Keratinocyte (primary cell): ENCODE measurements at regions not wholly inside any gene's neighbourhood (a gene's known extent, or its start where the extent isn't known, plus 50 kb on each side); places are given as distances from the start of the nearest gene placed in this dataset.

Experiments
- EZH2 ChIP-seq: IDR thresholded peaks from one replicate; pipeline ENCODE4 v1.6.1; 2012; ENCODE audit warnings: inconsistent platforms, mild to moderate bottlenecking, low read length, moderate library complexity
- TF ChIP-seq, protein P1 (sequence below), 3 experiments: IDR thresholded peaks in 1 of 3; conservative IDR thresholded peaks in 1 of 3; optimal IDR thresholded peaks in 1 of 3; 2 replicates in 2 of 3; 3 replicates in 1 of 3; pipeline versions ENCODE3 to v1.5.1; 2011; ENCODE audit warnings: low read length in 3 of 3, mild to moderate bottlenecking in 3 of 3, moderate library complexity in 2 of 3, control low read depth in 1 of 3, inconsistent platforms in 1 of 3; ENCODE audit not compliant: insufficient read depth in 2 of 3; ENCODE audit errors: extremely low read depth in 1 of 3

- TF ChIP-seq, protein P1, sequence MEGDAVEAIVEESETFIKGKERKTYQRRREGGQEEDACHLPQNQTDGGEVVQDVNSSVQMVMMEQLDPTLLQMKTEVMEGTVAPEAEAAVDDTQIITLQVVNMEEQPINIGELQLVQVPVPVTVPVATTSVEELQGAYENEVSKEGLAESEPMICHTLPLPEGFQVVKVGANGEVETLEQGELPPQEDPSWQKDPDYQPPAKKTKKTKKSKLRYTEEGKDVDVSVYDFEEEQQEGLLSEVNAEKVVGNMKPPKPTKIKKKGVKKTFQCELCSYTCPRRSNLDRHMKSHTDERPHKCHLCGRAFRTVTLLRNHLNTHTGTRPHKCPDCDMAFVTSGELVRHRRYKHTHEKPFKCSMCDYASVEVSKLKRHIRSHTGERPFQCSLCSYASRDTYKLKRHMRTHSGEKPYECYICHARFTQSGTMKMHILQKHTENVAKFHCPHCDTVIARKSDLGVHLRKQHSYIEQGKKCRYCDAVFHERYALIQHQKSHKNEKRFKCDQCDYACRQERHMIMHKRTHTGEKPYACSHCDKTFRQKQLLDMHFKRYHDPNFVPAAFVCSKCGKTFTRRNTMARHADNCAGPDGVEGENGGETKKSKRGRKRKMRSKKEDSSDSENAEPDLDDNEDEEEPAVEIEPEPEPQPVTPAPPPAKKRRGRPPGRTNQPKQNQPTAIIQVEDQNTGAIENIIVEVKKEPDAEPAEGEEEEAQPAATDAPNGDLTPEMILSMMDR (optimal IDR thresholded peaks at IDR 0.05 in 1 of 3, IDR thresholded peaks at IDR 0.05 in 1 of 3, conservative IDR thresholded peaks at IDR 0.05 in 1 of 3; ENCODE audit: extremely low read depth in 1 of 3, insufficient read depth in 2 of 3, low read length in 3 of 3) = no peak
- TF ChIP-seq EZH2 = no peak
These were observed 76.2 kb upstream of the COX10 start for GRCh38 chr17:13993106-13993505.
